Glutamatergic neuron (in vitro differentiated cells): ENCODE measurements at regions not wholly inside any gene's neighbourhood (a gene's known extent, or its start where the extent isn't known, plus 50 kb on each side); places are given as distances from the start of the nearest gene placed in this dataset.

Source experiments
- DNase-seq: peaks from one replicate; pipeline ENCODE4 v3.0.0; 2022
- H3K27ac Mint-ChIP-seq: one replicate; pipeline ENCODE4 v1.8.0; 2020; ENCODE audit warnings: mild to moderate bottlenecking, mixed read lengths, inconsistent platforms; ENCODE audit not compliant: unreplicated experiment
- H3K27me3 Mint-ChIP-seq: one replicate; pipeline ENCODE4 v1.8.0; 2020; ENCODE audit warnings: mild to moderate bottlenecking, moderate library complexity, mixed read lengths, inconsistent platforms; ENCODE audit not compliant: unreplicated experiment
- H3K36me3 Mint-ChIP-seq: one replicate; pipeline ENCODE4 v1.8.0; 2020; ENCODE audit warnings: mild to moderate bottlenecking, mixed read lengths, inconsistent platforms; ENCODE audit not compliant: unreplicated experiment
- H3K4me1 Mint-ChIP-seq: one replicate; pipeline ENCODE4 v1.8.0; 2020; ENCODE audit warnings: mild to moderate bottlenecking, low read depth, mixed read lengths, inconsistent platforms; ENCODE audit not compliant: unreplicated experiment
- H3K4me3 Mint-ChIP-seq: one replicate; pipeline ENCODE4 v1.8.0; 2020; ENCODE audit warnings: mild to moderate bottlenecking, mixed read lengths, inconsistent platforms; ENCODE audit not compliant: unreplicated experiment
- H3K9me3 Mint-ChIP-seq: one replicate; pipeline ENCODE4 v1.8.0; 2020; ENCODE audit warnings: mild to moderate bottlenecking, moderate library complexity, mixed read lengths, inconsistent platforms; ENCODE audit not compliant: unreplicated experiment
- TF ChIP-seq, protein P1 (sequence below): fragments of 200-600 bp; sonication (generic); IDR thresholded peaks from one replicate; pipeline ENCODE4 v1.5.0; 2021; ENCODE audit not compliant: partially characterized antibody, unreplicated experiment

DNA sequence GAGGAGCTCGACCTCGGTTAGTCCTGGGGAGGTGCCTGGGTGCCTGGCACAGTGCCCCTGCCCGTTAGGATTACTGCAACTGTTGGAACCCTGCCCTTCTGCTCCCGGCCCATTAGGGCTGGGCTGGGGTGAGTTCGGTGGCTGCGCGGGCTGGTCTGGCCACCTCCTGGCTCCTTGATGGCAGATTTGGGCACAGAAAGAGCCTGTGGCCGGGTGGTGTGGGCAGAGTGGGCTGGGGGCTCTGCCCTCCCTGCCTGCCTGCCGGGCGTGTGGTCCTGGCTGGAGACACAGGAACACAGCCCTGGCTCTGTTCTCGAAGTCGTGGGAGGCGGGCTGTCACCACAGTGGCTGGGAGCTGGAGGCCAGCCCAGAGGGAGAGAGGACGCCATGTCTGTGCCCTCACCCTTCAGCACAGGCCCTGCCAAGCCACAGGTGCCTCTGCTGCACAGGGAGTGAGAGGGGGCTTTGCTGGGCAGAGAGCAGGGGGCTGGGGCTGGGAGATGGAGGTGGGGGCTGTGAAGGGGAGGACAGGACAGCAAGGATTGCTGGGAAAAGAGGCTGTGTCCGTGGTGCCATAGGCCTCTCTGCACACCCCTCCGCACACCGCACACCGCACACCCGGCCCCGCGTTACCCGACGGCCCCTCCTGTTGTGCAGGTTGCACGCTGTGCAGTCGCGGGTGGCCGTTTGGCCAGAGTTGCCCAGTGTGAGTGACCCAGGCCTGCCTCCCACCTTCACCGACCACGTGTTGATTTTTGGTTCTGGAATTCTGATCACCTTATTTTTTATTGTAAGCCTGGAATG is 236.6 kb upstream of the GSE1 start:
- peaks cover 4% of the 10 kb centered on the region for H3K36me3 Mint-ChIP-seq
- H3K27me3 Mint-ChIP-seq, result peaks cover 11% of the 10 kb centered on the region
- TF ChIP-seq, protein P1, sequence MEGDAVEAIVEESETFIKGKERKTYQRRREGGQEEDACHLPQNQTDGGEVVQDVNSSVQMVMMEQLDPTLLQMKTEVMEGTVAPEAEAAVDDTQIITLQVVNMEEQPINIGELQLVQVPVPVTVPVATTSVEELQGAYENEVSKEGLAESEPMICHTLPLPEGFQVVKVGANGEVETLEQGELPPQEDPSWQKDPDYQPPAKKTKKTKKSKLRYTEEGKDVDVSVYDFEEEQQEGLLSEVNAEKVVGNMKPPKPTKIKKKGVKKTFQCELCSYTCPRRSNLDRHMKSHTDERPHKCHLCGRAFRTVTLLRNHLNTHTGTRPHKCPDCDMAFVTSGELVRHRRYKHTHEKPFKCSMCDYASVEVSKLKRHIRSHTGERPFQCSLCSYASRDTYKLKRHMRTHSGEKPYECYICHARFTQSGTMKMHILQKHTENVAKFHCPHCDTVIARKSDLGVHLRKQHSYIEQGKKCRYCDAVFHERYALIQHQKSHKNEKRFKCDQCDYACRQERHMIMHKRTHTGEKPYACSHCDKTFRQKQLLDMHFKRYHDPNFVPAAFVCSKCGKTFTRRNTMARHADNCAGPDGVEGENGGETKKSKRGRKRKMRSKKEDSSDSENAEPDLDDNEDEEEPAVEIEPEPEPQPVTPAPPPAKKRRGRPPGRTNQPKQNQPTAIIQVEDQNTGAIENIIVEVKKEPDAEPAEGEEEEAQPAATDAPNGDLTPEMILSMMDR, result no peak
- peaks cover 30% of the 10 kb centered on the region for H3K4me1 Mint-ChIP-seq
- no peak overlapping the region for H3K4me3 Mint-ChIP-seq
- H3K9me3 Mint-ChIP-seq, result peaks cover 14% of the 10 kb centered on the region
- no peak for DNase-seq
- H3K27ac Mint-ChIP-seq, result no peak overlapping the region

DNA sequence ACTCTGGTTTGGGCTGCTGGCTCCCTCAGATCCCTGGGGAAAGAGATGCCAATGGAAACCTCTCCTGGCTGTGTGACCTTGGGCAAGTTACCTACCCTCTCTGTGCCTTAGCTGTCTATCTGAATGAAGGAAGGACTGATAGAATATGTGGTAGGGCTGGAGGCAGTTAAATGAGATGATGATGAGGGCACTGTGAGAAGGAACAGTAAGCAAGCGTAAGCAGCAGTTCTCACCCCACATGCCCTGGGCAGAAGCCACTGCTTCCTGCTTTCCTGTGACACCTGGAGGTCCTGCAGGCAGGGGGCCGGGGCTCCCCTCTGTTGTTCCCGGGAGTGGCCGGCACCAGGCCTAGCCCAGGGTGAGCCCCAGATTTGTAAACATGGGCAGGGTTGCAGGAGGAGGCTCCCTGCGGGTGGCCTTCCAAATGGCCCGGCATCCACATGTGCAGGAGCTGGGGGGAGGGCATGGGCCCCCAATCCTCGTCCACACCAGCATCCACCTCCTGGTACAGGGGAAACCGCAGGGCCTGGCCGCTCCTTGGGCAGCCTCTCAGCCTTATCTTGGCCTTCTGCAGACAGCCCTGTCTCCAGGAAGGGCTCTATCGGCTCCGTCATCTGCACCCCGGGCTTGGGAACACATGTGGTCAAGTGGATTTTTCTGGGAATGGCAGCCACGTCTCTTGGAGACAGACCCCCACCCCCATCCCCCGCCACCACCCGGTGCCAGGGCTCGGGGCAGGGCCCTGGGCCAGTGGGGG is 235.6 kb upstream of the GSE1 start:
- peaks cover 4% of the 10 kb centered on the region for H3K36me3 Mint-ChIP-seq
- peaks cover 12% of the 10 kb centered on the region for H3K9me3 Mint-ChIP-seq
- no peak overlapping the region for H3K4me3 Mint-ChIP-seq
- H3K27ac Mint-ChIP-seq, result no peak overlapping the region
- TF ChIP-seq, protein P1, result no peak
- H3K27me3 Mint-ChIP-seq, result peaks cover 11% of the 10 kb centered on the region
- no peak for DNase-seq
- H3K4me1 Mint-ChIP-seq, result peaks cover 36% of the 10 kb centered on the region

DNA sequence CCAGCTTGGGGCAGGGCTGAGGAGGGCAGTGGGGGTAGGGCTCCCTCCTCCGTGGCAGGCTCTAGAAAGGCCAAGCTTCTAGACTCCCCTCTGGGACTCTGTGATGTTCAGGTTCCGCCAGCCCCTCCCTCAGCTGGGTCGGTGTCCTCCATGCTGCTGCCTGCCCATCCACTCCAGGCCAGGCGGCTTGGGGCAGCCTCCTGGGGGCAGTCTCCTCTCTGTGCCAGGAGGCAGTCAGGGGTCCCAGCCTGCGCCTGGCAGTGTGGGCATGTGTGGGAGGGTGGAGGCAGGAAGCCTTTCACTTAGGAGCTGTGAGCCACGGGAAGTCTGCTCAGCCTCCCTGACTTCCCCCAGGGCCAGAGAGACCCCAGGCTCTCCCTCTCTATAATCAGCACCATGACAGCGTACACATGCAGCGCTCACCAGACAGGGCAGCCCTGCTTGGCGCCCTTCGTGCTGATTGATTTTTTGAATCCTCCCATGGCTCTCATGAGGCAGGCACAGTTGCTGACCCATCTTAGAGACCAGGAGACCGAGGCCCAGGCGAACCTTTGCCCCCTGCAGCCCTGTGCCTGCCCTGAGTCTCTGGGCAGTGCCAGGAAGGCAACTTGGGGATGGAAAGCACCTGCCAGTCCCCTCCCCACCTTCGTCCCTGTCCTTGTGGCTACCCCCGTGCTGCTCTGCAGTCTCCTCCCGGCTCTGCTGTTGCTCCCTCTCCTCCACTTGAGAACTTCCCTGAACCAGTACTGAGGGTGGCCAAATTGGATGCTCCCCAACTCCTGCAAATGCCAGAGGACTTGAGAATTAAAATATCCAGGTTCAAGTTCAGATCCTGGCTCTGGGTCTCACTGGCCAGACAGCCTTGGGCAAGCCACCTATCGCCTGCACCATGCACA is 234.7 kb upstream of the GSE1 start:
- Mint-ChIP-seq H3K27ac (no peak overlapping the region), H3K4me3 (no peak overlapping the region), H3K4me1 (peaks cover 38% of the 10 kb centered on the region), H3K27me3 (peaks cover 12% of the 10 kb centered on the region), H3K9me3 (peaks cover 16% of the 10 kb centered on the region), H3K36me3 (peaks cover 4% of the 10 kb centered on the region)
- DNase-seq, result no peak
- TF ChIP-seq, protein P1, result no peak

DNA sequence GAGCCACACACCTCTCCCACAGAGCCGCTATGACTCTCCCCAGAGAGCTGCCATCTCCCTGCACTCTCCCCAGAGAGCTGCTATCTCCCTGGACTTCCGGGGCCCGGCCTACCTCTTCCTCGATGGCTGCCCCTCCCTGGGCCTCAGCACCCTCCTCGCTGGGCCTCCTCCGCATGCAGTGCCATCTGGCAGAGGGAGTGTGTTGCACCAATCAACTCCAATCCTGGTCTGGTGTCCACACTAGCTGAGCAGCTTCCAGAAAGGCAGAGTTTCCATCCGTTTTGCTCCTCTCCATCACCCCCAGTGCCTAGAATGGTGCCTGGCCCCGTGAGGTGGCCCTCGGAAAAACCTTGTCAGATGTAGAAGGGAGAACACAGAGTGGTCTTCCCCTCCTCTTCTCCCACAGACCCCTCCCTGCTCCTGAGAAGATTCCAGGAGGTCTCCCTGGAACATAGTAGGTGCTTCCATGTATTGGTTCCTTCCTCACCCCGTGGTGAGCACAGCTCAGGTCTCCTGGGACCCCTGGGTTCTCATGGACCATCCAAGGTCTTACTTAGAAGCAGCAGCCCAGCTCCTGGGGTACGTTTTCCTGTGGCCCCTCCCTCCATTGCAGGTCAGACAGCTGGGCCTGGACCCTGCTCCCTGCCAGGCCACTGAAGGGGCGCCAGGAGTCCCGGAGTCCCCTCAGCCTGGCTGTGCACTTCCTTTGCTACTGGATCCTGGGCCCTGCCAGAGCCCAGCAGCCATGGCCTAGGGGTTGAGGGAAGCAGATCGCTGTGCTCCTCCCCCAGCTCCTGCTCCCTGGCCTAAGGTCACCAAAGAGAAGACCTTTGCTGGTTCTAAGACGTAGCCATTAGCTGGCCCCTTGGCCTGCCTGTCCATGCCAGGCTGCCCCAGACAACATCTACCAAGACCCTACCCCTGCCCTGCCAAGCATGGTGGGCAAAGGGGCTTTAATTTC is 233.8 kb upstream of the GSE1 start:
- DNase-seq, result no peak
- Mint-ChIP-seq H3K36me3 (peaks cover 4% of the 10 kb centered on the region), H3K27me3 (peaks cover 10% of the 10 kb centered on the region), H3K9me3 (peaks cover 12% of the 10 kb centered on the region), H3K4me3 (no peak overlapping the region), H3K27ac (no peak overlapping the region), H3K4me1 (peaks cover 36% of the 10 kb centered on the region)
- TF ChIP-seq, protein P1, result no peak
